A549 (cell line): ENCODE measurements at regions not wholly inside any gene's neighbourhood (a gene's known extent, or its start where the extent isn't known, plus 50 kb on each side); places are given as distances from the start of the nearest gene placed in this dataset.

ENCODE experiments used
- CTCF ChIP-seq: fragments of >200 bp; sonication (Bioruptor Twin); formaldehyde crosslinking; IDR thresholded peaks from 3 replicates; pipeline ENCODE4 v1.5.1; 2016
- EP300 ChIP-seq, 2 experiments: fragments of >200 bp; sonication (Bioruptor Twin); formaldehyde crosslinking; IDR thresholded peaks; 2 replicates in 1 of 2; 3 replicates in 1 of 2; pipeline ENCODE4 v1.6.1; 2016 to 2017
- FOSB ChIP-seq: fragments of 250-450 bp; sonication (Bioruptor Pico); IDR thresholded peaks from 2 replicates; pipeline ENCODE4 v1.5.0; 2020; ENCODE audit warnings: mild to moderate bottlenecking, moderate library complexity
- HOXB5 ChIP-seq: fragments of 250-450 bp; sonication (Bioruptor Pico); IDR thresholded peaks from 2 replicates; pipeline ENCODE4 v1.5.0; 2020; ENCODE audit warnings: mild to moderate bottlenecking, moderate library complexity
- JUN ChIP-seq, 2 experiments: fragments of >200 bp; sonication (Bioruptor Twin); formaldehyde crosslinking; IDR thresholded peaks; 2 replicates in 1 of 2; 3 replicates in 1 of 2; pipeline ENCODE4 v1.6.1; 2016 to 2017
- KDM1A ChIP-seq: fragments of 200-600 bp; sonication (generic); IDR thresholded peaks from 2 replicates; pipeline ENCODE4 v1.6.1; 2016; ENCODE audit warnings: low read depth, mild to moderate bottlenecking
- MAX ChIP-seq: IDR thresholded peaks from 2 replicates; pipeline ENCODE4 v1.6.1; 2012
- NR3C1 ChIP-seq: fragments of >200 bp; sonication (Bioruptor Twin); formaldehyde crosslinking; IDR thresholded peaks from 3 replicates; pipeline ENCODE4 v1.6.1; 2017
- SMC3 ChIP-seq: fragments of >200 bp; sonication (Bioruptor Twin); formaldehyde crosslinking; IDR thresholded peaks from 3 replicates; pipeline ENCODE4 v1.6.1; 2018; ENCODE audit warnings: inconsistent platforms
- TP53 ChIP-seq: fragments of 250-450 bp; sonication (Bioruptor Pico); IDR thresholded peaks from 2 replicates; pipeline ENCODE4 v1.5.0; 2021; ENCODE audit warnings: mild to moderate bottlenecking, moderate library complexity
- TF ChIP-seq, protein P1 (sequence below): fragments of 450-650 bp; IDR thresholded peaks from 2 replicates; pipeline ENCODE4 v1.6.1; 2014; ENCODE audit warnings: antibody characterized with exemption
- TF ChIP-seq, protein P2 (sequence below): IDR thresholded peaks from 2 replicates; pipeline ENCODE4 v1.6.1; 2012; ENCODE audit warnings: low read depth, borderline replicate concordance

- TF ChIP-seq CTCF (no peak), HOXB5 (CRISPR knock-in tag) (no peak), TP53 (CRISPR knock-in tag) (no peak), SMC3 (no peak), NR3C1 (no peak), EP300 (IDR thresholded peaks at IDR 0.05) (no peak), MAX (no peak), JUN (IDR thresholded peaks at IDR 0.05) (no peak), FOSB (CRISPR knock-in tag) (no peak), KDM1A (no peak)
- TF ChIP-seq, protein P1, sequence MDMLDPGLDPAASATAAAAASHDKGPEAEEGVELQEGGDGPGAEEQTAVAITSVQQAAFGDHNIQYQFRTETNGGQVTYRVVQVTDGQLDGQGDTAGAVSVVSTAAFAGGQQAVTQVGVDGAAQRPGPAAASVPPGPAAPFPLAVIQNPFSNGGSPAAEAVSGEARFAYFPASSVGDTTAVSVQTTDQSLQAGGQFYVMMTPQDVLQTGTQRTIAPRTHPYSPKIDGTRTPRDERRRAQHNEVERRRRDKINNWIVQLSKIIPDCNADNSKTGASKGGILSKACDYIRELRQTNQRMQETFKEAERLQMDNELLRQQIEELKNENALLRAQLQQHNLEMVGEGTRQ, result no peak
- TF ChIP-seq, protein P2, sequence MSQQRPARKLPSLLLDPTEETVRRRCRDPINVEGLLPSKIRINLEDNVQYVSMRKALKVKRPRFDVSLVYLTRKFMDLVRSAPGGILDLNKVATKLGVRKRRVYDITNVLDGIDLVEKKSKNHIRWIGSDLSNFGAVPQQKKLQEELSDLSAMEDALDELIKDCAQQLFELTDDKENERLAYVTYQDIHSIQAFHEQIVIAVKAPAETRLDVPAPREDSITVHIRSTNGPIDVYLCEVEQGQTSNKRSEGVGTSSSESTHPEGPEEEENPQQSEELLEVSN, result no peak
These were observed 693.3 kb upstream of the WWC1 start for GRCh38 chr5:167598166-167598565.
